SK-N-MC (cell line): ENCODE measurements at regions not wholly inside any gene's neighbourhood (a gene's known extent, or its start where the extent isn't known, plus 50 kb on each side); places are given as distances from the start of the nearest gene placed in this dataset.

ENCODE experiments used
- DNase-seq: peaks from one replicate; pipeline ENCODE4 v3.0.0-alpha.2; 2011; ENCODE audit warnings: low read depth, low spot score
- H3K27ac ChIP-seq: fragments of 200-600 bp; sonication (generic); 2 replicates; pipeline ENCODE4 v1.5.1; 2016; ENCODE audit warnings: mixed run types
- H3K36me3 ChIP-seq: fragments of 200-600 bp; sonication (generic); 2 replicates; pipeline ENCODE4 v1.6.1; 2017; ENCODE audit warnings: antibody characterized with exemption, low read length, mixed read lengths; ENCODE audit not compliant: insufficient read depth
- H3K4me3 ChIP-seq: fragments of 200-600 bp; sonication (generic); 2 replicates; pipeline ENCODE4 v1.5.1; 2016
- H3K9ac ChIP-seq: fragments of 200-600 bp; sonication (generic); 2 replicates; pipeline ENCODE4 v1.8.0; 2017; ENCODE audit warnings: mixed run types, mixed read lengths; ENCODE audit not compliant: insufficient read length
- H3K9me3 ChIP-seq: fragments of 200-600 bp; sonication (generic); 2 replicates; pipeline ENCODE4 v1.6.1; 2017; ENCODE audit warnings: low read depth, mild to moderate bottlenecking, antibody characterized with exemption, low read length, moderate library complexity, mixed read lengths
- EZH2 ChIP-seq: fragments of 200-600 bp; sonication (generic); IDR thresholded peaks from one replicate; pipeline ENCODE4 v1.6.1; 2017; ENCODE audit warnings: antibody characterized with exemption
- FOXP2 ChIP-seq: optimal IDR thresholded peaks from 2 replicates; pipeline ENCODE3; 2011; ENCODE audit warnings: mild to moderate bottlenecking, moderate library complexity; ENCODE audit not compliant: insufficient read depth; ENCODE audit errors: extremely low read length, control extremely low read depth
- POLR2AphosphoS5 ChIP-seq: IDR thresholded peaks from 2 replicates; pipeline ENCODE4 v1.6.1; 2012; ENCODE audit warnings: mild to moderate bottlenecking, low read depth, low read length, borderline replicate concordance

GRCh38 chr18:11500153-11501122 lies 109.0 kb upstream of the SLC35G4 start:
- no peak for TF ChIP-seq POLR2AphosphoS5
- no peak for TF ChIP-seq EZH2
- TF ChIP-seq FOXP2 = no peak
- no peak for DNase-seq
- H3K4me3 ChIP-seq = no peak overlapping the region
- no peak overlapping the region for H3K27ac ChIP-seq
- H3K36me3 ChIP-seq = no peaks in the 10 kb centered on the region
- no peak overlapping the region for H3K9ac ChIP-seq
- no peaks in the 10 kb centered on the region for H3K9me3 ChIP-seq

- Histone ChIP-seq H3K27ac (no peak overlapping the region), H3K4me3 (no peak overlapping the region), H3K9me3 (no peaks in the 10 kb centered on the region), H3K36me3 (no peaks in the 10 kb centered on the region), H3K9ac (no peak overlapping the region)
- no peak for DNase-seq
- TF ChIP-seq EZH2 = no peak
- TF ChIP-seq FOXP2 = no peak
- no peak for TF ChIP-seq POLR2AphosphoS5
Observed at GRCh38 chr18:11498821-11499220, 110.6 kb upstream of the SLC35G4 start.

- TF ChIP-seq EZH2 = no peak
- no peak for TF ChIP-seq POLR2AphosphoS5
- no peak for TF ChIP-seq FOXP2
- no peak overlapping the region for H3K27ac ChIP-seq
- no peak for DNase-seq
Observed at GRCh38 chr18:11497585-11497984, 111.8 kb upstream of the SLC35G4 start.

GRCh38 chr18:11496526-11497172 lies 112.7 kb upstream of the SLC35G4 start:
- Histone ChIP-seq H3K27ac (no peak overlapping the region), H3K4me3 (no peak overlapping the region), H3K9ac (no peak overlapping the region), H3K36me3 (no peaks in the 10 kb centered on the region), H3K9me3 (no peaks in the 10 kb centered on the region)
- no peak for DNase-seq
- TF ChIP-seq EZH2 = no peak
- TF ChIP-seq FOXP2 = no peak
- no peak for TF ChIP-seq POLR2AphosphoS5

More at GRCh38 chr18:11497585-11497984, 111.8 kb upstream of the SLC35G4 start:
- Histone ChIP-seq H3K36me3 (no peaks in the 10 kb centered on the region), H3K9ac (no peak overlapping the region), H3K9me3 (no peaks in the 10 kb centered on the region), H3K4me3 (no peak overlapping the region)

- Histone ChIP-seq H3K9ac (no peak overlapping the region), H3K9me3 (no peaks in the 10 kb centered on the region), H3K4me3 (no peak overlapping the region), H3K36me3 (no peaks in the 10 kb centered on the region), H3K27ac (no peak overlapping the region)
- TF ChIP-seq FOXP2 (no peak), POLR2AphosphoS5 (no peak), EZH2 (no peak)
- no peak for DNase-seq
Observed at GRCh38 chr18:11495441-11495840, 114.0 kb upstream of the SLC35G4 start.

GRCh38 chr18:11494107-11494506 lies 115.3 kb upstream of the SLC35G4 start:
- Histone ChIP-seq H3K27ac (no peak overlapping the region), H3K9ac (no peak overlapping the region), H3K9me3 (no peaks in the 10 kb centered on the region), H3K4me3 (no peak overlapping the region), H3K36me3 (no peaks in the 10 kb centered on the region)
- no peak for TF ChIP-seq POLR2AphosphoS5
- TF ChIP-seq EZH2 = no peak
- TF ChIP-seq FOXP2 = no peak
- no peak for DNase-seq

GRCh38 chr18:11489266-11489899 lies 120.0 kb upstream of the SLC35G4 start:
- H3K9me3 ChIP-seq = no peaks in the 10 kb centered on the region
- TF ChIP-seq FOXP2 (no peak), POLR2AphosphoS5 (no peak), EZH2 (no peak)

GRCh38 chr18:11488175-11488574 lies 121.2 kb upstream of the SLC35G4 start:
- Histone ChIP-seq H3K36me3 (no peaks in the 10 kb centered on the region), H3K27ac (no peak overlapping the region), H3K4me3 (no peak overlapping the region), H3K9me3 (no peaks in the 10 kb centered on the region), H3K9ac (no peak overlapping the region)
- no peak for TF ChIP-seq EZH2
- TF ChIP-seq FOXP2 = no peak
- no peak for TF ChIP-seq POLR2AphosphoS5
- no peak for DNase-seq

More at GRCh38 chr18:11489266-11489899, 120.0 kb upstream of the SLC35G4 start:
- H3K36me3 ChIP-seq = no peaks in the 10 kb centered on the region
- H3K4me3 ChIP-seq = no peak overlapping the region
- H3K9ac ChIP-seq = no peak overlapping the region
- H3K27ac ChIP-seq = no peak overlapping the region
- DNase-seq = no peak
